GM12878 (cell line): ENCODE measurements at regions not wholly inside any gene's neighbourhood (a gene's known extent, or its start where the extent isn't known, plus 50 kb on each side); places are given as distances from the start of the nearest gene placed in this dataset.
A peak's percentile ranks its signal among the peaks of the same experiment; 100 is the strongest.

Source experiments
- ATAC-seq: fragments of 200-7000 bp; cut with Tn5 transposase; 3 replicates; pipeline ENCODE4 v1.9.1; 2020; ENCODE audit warnings: mild to moderate bottlenecking, moderate library complexity
- BruUV-seq: library from RNA; stranded (reverse); fragments of 400-500 nt; replicated peaks from 2 replicates; lab custom pipeline; 2021; lab: Mats Ljungman, UMichigan
- CTCF ChIA-PET: fragments of 300-600 bp; sonication (Branson Sonifier 250); formaldehyde crosslinking; extraction: SDS; loops from one replicate; lab custom pipeline; 2021; ENCODE audit warnings: inconsistent platforms; lab: Yijun Ruan, JAX
- POLR2A ChIA-PET: fragments of 350-600 bp; formaldehyde crosslinking; extraction: SDS; loops from one replicate; lab custom pipeline; 2021; ENCODE audit warnings: inconsistent platforms; lab: Charles Lee
- RAD21 ChIA-PET: fragments of 300-600 bp; sonication (Branson Sonifier 250); formaldehyde crosslinking; loops from one replicate; lab custom pipeline; 2023; ENCODE audit warnings: antibody characterized with exemption; ENCODE audit not compliant: unreplicated experiment; lab: Charles Lee
- SMC1A ChIA-PET: fragments of 300-600 bp; sonication (Branson Sonifier 250); formaldehyde crosslinking; loops from one replicate; lab custom pipeline; 2023; ENCODE audit not compliant: unreplicated experiment, uncharacterized antibody; lab: Charles Lee
- DNase-seq: peaks from one replicate; pipeline ENCODE4 v3.0.0-alpha.2; 2011; ENCODE audit warnings: low read depth, low spot score
- FAIRE-seq: peaks from 3 replicates; lab custom pipeline; 2011; peaks lifted over from hg19 to GRCh38; lab: Jason Lieb, UNC
- H2AFZ ChIP-seq: 2 replicates; pipeline ENCODE4 v1.6.0; 2011; ENCODE audit warnings: low read depth, low read length, control low read depth; ENCODE audit not compliant: control insufficient read depth
- H3K27ac ChIP-seq: 2 replicates; pipeline ENCODE4 v1.5.1; 2011; ENCODE audit warnings: control low read depth; ENCODE audit not compliant: control insufficient read depth, insufficient read depth
- H3K27me3 ChIP-seq, 2 experiments: replicated peaks in 1 of 2; 2 replicates each; pipeline versions ENCODE4 v1.6.0 to v1.6.1; 2011; ENCODE audit warnings: low read length in 1 of 2; ENCODE audit not compliant: control insufficient read depth in 2 of 2, insufficient read depth in 2 of 2
- H3K36me3 ChIP-seq, 2 experiments: 2 replicates each; pipeline ENCODE4 v1.5.1; 2011; ENCODE audit warnings: low read length in 1 of 2; ENCODE audit not compliant: control insufficient read depth in 2 of 2, insufficient read depth in 2 of 2
- H3K4me1 ChIP-seq: 2 replicates; pipeline ENCODE4 v1.6.1; 2011; ENCODE audit warnings: mild to moderate bottlenecking, low read length, moderate library complexity, mixed read lengths; ENCODE audit not compliant: control insufficient read depth, insufficient read depth
- H3K4me2 ChIP-seq: 2 replicates; pipeline ENCODE4 v1.6.0; 2011; ENCODE audit warnings: control low read depth; ENCODE audit not compliant: control insufficient read depth, insufficient read depth
- H3K4me3 ChIP-seq: fragments of 200-600 bp; sonication (generic); 2 replicates; pipeline ENCODE4 v1.5.1; 2016
- H3K79me2 ChIP-seq: 2 replicates; pipeline ENCODE4 v1.6.0; 2011; ENCODE audit warnings: low read length; ENCODE audit not compliant: control insufficient read depth, insufficient read depth
- H3K9ac ChIP-seq: 2 replicates; pipeline ENCODE4 v1.8.0; 2011; ENCODE audit warnings: low read length, control low read depth, mixed read lengths; ENCODE audit not compliant: control insufficient read depth, insufficient read depth
- H3K9me3 ChIP-seq: replicated peaks from 3 replicates; pipeline ENCODE4 v1.5.1; 2011; ENCODE audit warnings: mild to moderate bottlenecking, low read length; ENCODE audit not compliant: control insufficient read depth, insufficient read depth
- H4K20me1 ChIP-seq: 2 replicates; pipeline ENCODE4 v1.6.0; 2011; ENCODE audit not compliant: control insufficient read depth, insufficient read depth
- CREM ChIP-seq: IDR thresholded peaks from 2 replicates; pipeline ENCODE4 v1.6.1; 2014; ENCODE audit warnings: antibody characterized with exemption, low read depth
- EED ChIP-seq: sonication (generic); IDR thresholded peaks from 2 replicates; pipeline ENCODE4 v1.6.1; 2016; ENCODE audit warnings: antibody characterized with exemption, low read depth
- ETV6 ChIP-seq, 2 experiments: fragments of 450-650 bp in 1 of 2; IDR thresholded peaks in 1 of 2; conservative IDR thresholded peaks in 1 of 2; 2 replicates each; pipeline ENCODE4 v1.6.1; 2014; ENCODE audit warnings: antibody characterized with exemption in 1 of 2, borderline replicate concordance in 1 of 2, low read depth in 1 of 2, mild to moderate bottlenecking in 1 of 2, moderate library complexity in 1 of 2
- IKZF1 ChIP-seq: fragments of 450-650 bp; conservative IDR thresholded peaks from 2 replicates; pipeline ENCODE4 v1.6.1; 2017; ENCODE audit warnings: antibody characterized with exemption, mild to moderate bottlenecking
- IKZF2 ChIP-seq, 2 experiments: fragments of 450-650 bp; IDR thresholded peaks; 2 replicates each; pipeline ENCODE4 v1.6.1; 2017; ENCODE audit warnings: mild to moderate bottlenecking in 2 of 2, moderate library complexity in 2 of 2
- NFXL1 ChIP-seq: fragments of 450-650 bp; IDR thresholded peaks from 2 replicates; pipeline ENCODE4 v1.6.1; 2017; ENCODE audit warnings: antibody characterized with exemption, mild to moderate bottlenecking, borderline replicate concordance
- NFYA ChIP-seq: IDR thresholded peaks from 2 replicates; pipeline ENCODE4 v1.6.1; 2011; ENCODE audit warnings: low read depth, mild to moderate bottlenecking, low read length, improper control_type of control experiment, borderline replicate concordance
- POLR2AphosphoS2 ChIP-seq: IDR thresholded peaks from 2 replicates; pipeline ENCODE4 v1.6.1; 2011; ENCODE audit warnings: low read depth, mild to moderate bottlenecking, low read length, improper control_type of control experiment, moderate library complexity
- RELB ChIP-seq: fragments of 450-650 bp; IDR thresholded peaks from 2 replicates; pipeline ENCODE4 v1.6.1; 2017; ENCODE audit warnings: low read depth, mild to moderate bottlenecking, moderate library complexity
- SPI1 ChIP-seq: IDR thresholded peaks from 2 replicates; pipeline ENCODE4 v1.6.1; 2011; ENCODE audit warnings: low read depth, mild to moderate bottlenecking, low read length, moderate library complexity, borderline replicate concordance; ENCODE audit not compliant: insufficient read depth
- WGBS: methylation state at CpG from one replicate; pipeline ENCODE4 v1.1.6; 2016; ENCODE audit warnings: low lambda C conversion rate; ENCODE audit not compliant: insufficient replicate concordance, insufficient coverage; ENCODE audit errors: missing lambda C conversion rate; 5-methylcytosine and 5-hydroxymethylcytosine counted together
- in situ Hi-C: fragments of 300-500 bp; cut with MboI; formaldehyde crosslinking; loops from 9 replicates; pipeline ENCODE4 v1.14.3; 2018; ENCODE audit warnings: mixed read lengths
- intact Hi-C: fragments of 100-400 bp; cut with micrococcal nuclease; formaldehyde crosslinking; loops from one replicate; pipeline ENCODE4 v1.14.2; 2022; ENCODE audit not compliant: unreplicated experiment
- TF ChIP-seq, protein P1 (sequence below): IDR thresholded peaks from 2 replicates; pipeline ENCODE4 v1.6.1; 2012; ENCODE audit warnings: low read depth, low read length, improper control_type of control experiment

DNA sequence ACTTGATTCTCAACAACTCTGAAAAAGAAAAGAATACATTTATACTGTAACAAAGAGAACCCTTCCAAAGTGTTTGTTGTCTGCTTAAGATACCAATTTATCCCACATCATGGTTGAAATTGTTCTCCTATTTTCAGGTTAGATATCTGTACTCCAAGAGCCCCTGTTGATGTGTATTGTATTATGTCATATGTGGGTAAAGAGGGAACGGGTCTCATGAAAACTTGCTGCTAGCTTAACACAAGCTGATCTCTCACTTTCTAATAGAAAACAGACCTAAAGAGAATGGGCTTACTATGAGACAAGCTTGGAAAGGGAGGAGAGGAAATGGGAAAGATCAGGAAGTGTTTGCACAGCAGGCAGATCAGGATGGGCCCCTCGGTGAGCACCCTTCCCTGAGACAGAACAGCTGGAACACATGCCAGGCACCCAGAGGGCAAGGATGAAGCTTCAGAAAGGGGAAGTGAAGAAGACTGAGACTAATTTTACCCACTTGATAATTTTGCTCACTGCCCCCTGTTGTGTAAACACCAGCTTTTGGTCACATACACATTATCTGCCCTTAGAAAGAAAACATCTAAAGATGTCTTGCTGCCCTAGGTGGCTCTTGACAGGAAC, 747.9 kb upstream of the CCDC54 start:
- H3K9ac ChIP-seq: no peak overlapping the region; the same call in 1 of the 2 replicates
- no peaks in the 10 kb centered on the region for H3K36me3 ChIP-seq
- WGBS: 40% methylated on average over 2 of the region's 2 CpGs
- peaks cover 6% of the 10 kb centered on the region; the same call in 1 of the 2 replicates for H3K4me1 ChIP-seq
- no peak overlapping the region for H3K27ac ChIP-seq
- RAD21 ChIA-PET: interaction anchor here (0.8 to 1.3 kb wide), 2 partner anchors 20 to 444 kb away, joined by 3 to 5 read pairs; no protein-coding TSS in a partner anchor
- in situ Hi-C loops: no loop called here
- FAIRE-seq (peak; percentile 52), DNase-seq (peak; percentile 45), ATAC-seq (peak; percentile 98)
- H4K20me1 ChIP-seq: no peaks in the 10 kb centered on the region
- POLR2A ChIA-PET: no interaction called here
- no peaks in the 10 kb centered on the region for H3K27me3 ChIP-seq
- H3K9me3 ChIP-seq: no peaks in the 10 kb centered on the region; the same call in 2 of the 3 replicates
- H3K4me3 ChIP-seq: no peak overlapping the region
- CTCF ChIA-PET: interaction anchor here (0.7 to 1.5 kb wide), 3 partner anchors 14 to 1766 kb away, joined by 3 to 7 read pairs (median 4); no protein-coding TSS in a partner anchor
- TF ChIP-seq ETV6 (conservative IDR thresholded peaks at IDR 0.05 in 1 of 2, IDR thresholded peaks at IDR 0.05 in 1 of 2; ENCODE audit: borderline replicate concordance in 1 of 2, low read depth in 1 of 2): no peak
- TF ChIP-seq NFYA: no peak
- TF ChIP-seq EED: peak; percentile 31; the same call in 1 of the 2 replicates
- TF ChIP-seq POLR2AphosphoS2: no peak
- TF ChIP-seq, protein P1, sequence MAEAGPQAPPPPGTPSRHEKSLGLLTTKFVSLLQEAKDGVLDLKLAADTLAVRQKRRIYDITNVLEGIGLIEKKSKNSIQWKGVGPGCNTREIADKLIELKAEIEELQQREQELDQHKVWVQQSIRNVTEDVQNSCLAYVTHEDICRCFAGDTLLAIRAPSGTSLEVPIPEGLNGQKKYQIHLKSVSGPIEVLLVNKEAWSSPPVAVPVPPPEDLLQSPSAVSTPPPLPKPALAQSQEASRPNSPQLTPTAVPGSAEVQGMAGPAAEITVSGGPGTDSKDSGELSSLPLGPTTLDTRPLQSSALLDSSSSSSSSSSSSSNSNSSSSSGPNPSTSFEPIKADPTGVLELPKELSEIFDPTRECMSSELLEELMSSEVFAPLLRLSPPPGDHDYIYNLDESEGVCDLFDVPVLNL: no peak
- peak; percentile 56 for TF ChIP-seq IKZF1
- peak; percentile 54; a peak in 3 of 4 replicates for TF ChIP-seq IKZF2 (IDR thresholded peaks at IDR 0.05)
- TF ChIP-seq SPI1: peak; percentile 95
- TF ChIP-seq RELB: 0 out of 2 replicates have a peak, but pooled peaks have one; percentile 26
- TF ChIP-seq NFXL1: no peak
- TF ChIP-seq CREM: 0 out of 2 replicates have a peak, but pooled peaks have one; percentile 14
- SMC1A ChIA-PET: interaction anchor here (1.0 kb wide), 2 partner anchors 20 to 441 kb away, joined by 3 to 5 read pairs; no protein-coding TSS in a partner anchor
- H3K79me2 ChIP-seq: no peaks in the 10 kb centered on the region
- H2AFZ ChIP-seq: peak overlapping the region; percentile 76
- BruUV-seq: no TSS peak
- H3K4me2 ChIP-seq: peak overlapping the region; percentile 46; the same call in 1 of the 2 replicates
- intact Hi-C loops: no loop called here
